Natural killer cell treated with Interleukin-12 subunit alpha and Interleukin-12 subunit beta and Interleukin-15 and Interleukin-18, amount 100 ng/mL, for 72 hours (primary cell): ENCODE measurements at regions not wholly inside any gene's neighbourhood (a gene's known extent, or its start where the extent isn't known, plus 50 kb on each side); places are given as distances from the start of the nearest gene placed in this dataset.

Source experiments
- ATAC-seq, 2 donors: fragments of 150-1000 bp; cut with Tn5 transposase in 1 of 2; sonication (Bioruptor Pico), chemical (Tn5 transposase) in 1 of 2; 2 replicates each; pipeline ENCODE4 v1.10.0; 2021
- DNase-seq: peaks from one replicate; pipeline ENCODE4 v3.0.0; 2022; ENCODE audit warnings: low spot score
- H3K27ac Mint-ChIP-seq, 2 donors: 1 replicate in 1 of 2; 2 replicates in 1 of 2; pipeline ENCODE4 v1.8.0; 2022; ENCODE audit warnings: mixed read lengths in 2 of 2, mild to moderate bottlenecking in 1 of 2, moderate library complexity in 1 of 2
- H3K27me3 Mint-ChIP-seq, 2 donors: 1 replicate in 1 of 2; 2 replicates in 1 of 2; pipeline ENCODE4 v1.8.0; 2022; ENCODE audit warnings: mixed read lengths in 2 of 2
- H3K36me3 Mint-ChIP-seq: one replicate; pipeline ENCODE4 v1.8.0; 2022; ENCODE audit warnings: mixed read lengths
- H3K4me1 Mint-ChIP-seq, 2 donors: 1 replicate in 1 of 2; 2 replicates in 1 of 2; pipeline ENCODE4 v1.8.0; 2022; ENCODE audit warnings: low read depth in 2 of 2, mixed read lengths in 2 of 2, mild to moderate bottlenecking in 1 of 2
- H3K4me3 Mint-ChIP-seq: one replicate; pipeline ENCODE4 v1.8.0; 2022; ENCODE audit warnings: mixed read lengths
- H3K9me3 Mint-ChIP-seq: 2 replicates; pipeline ENCODE4 v1.8.0; 2022; ENCODE audit warnings: mixed read lengths

DNA sequence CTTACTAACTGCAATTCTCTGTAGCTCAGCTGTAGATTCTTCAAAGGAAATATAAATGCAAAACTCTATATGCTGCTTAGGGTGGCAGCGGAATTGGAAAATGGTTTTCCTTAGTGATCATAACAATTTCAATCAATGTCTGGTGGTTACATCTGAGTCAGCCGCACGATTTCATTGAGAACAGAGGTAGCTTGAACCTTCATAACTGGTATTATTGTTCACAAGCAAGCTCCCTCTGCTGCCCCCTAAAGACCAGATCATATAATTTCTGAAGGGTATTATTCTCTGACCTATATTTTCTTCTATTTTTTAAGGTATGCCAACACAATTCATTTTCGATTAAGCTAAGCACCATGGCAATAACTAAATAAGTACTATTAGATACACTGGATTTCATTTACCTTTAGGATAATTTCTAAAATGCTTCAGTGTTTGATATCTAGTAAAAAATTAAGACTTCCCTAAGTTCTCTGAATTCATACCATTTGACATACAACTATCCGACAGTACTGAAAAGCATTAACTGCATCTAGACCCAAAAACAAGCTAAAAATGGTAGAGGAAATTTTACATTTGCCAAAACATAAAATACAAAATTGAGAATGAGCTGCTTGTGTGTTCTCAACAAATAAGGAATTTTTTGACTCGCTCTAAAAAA, 181.1 kb upstream of the SPEF2 start:
- Mint-ChIP-seq H3K27me3 (peaks cover 7 to 9% of the 10 kb centered on the region in 2 donors), H3K4me1 (no peaks in the 10 kb centered on the region), H3K9me3 (peaks cover 8% of the 10 kb centered on the region), H3K27ac (no peak overlapping the region), H3K4me3 (no peak overlapping the region), H3K36me3 (no peaks in the 10 kb centered on the region)
- DNase-seq (no peak), ATAC-seq (no peak)

DNA sequence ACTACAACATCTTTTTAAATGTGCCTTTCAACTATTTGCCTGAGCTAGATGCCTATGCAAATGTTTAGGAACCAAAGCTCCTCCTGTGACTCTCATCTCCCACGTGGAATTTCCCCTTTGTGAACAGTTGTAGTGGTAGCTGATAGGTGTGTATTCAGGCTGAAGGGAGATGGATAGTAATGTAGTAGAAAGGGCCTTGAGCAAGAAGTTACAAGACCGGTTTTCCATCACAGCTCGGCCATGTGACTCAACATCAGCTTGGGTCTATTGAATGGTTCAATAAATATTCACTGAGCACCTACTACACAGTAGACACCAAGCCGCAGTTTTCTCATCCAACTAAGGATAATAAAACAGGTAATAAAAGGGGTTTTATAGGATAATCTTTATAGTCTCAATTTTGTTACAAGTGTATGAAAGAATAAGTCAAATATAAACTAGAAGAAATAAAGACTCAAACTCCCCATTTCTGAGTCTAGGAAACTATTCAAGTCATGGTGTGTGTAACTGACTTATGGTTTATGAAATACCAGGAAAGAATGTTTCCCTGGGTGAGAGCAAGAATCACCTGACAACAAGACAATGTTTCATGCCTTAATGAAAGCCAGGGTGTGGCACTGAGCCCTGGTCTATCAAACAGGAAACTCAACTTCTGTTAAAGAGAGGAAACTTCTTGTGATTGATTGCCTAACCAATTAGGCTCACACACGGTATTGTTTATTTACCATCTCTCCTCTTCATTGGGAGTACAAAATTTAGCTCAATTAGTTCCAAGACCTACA, 187.1 kb upstream of the SPEF2 start:
- Mint-ChIP-seq H3K4me3 (no peak overlapping the region), H3K9me3 (peaks cover 4% of the 10 kb centered on the region), H3K4me1 (no peaks in the 10 kb centered on the region), H3K27ac (no peak overlapping the region), H3K36me3 (no peaks in the 10 kb centered on the region), H3K27me3 (peaks cover 0 to 12% of the 10 kb centered on the region in 2 donors)
- no peak for DNase-seq
- ATAC-seq: no peak

DNA sequence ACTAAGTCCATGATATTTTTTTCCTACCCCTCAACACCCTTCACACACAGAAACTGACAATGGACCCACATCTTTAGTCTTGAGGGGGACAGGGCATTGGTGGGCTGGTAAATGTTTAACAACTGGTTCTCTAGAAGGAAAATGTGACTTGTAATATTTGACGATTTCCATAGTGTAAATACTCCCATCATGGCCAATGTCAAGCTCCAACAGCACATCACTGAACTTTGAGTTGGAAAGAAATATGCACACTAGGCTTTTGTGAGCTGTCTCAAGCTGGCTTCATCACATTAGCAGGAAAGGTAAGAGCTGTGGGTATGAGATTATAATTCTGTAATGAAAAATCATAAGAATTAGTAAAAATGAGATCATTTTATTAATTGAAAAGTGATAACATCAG, 189.9 kb upstream of the PRLR start:
- DNase-seq: no peak
- no peaks in the 10 kb centered on the region for H3K9me3 Mint-ChIP-seq

DNA sequence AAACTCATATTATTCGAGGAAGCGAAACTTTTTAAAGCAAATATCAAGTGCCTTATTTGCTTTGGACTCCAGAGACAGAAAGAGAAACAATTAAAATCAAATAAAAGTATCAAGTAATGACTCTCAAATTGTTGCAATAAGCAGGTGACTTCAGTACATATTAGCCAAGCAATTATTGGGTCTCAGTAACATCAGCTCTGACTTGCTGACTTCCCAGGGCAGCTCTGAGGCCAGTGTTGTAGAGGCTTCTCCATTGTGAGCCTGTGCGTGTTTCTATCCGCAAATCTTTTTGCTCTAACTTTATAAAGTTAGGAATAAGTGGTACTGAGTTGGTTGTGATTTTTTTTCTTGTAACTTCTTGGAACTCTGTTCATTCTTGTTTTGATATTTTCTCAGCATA, 186.8 kb upstream of the PRLR start:
- Mint-ChIP-seq H3K4me3 (no peak overlapping the region), H3K9me3 (peaks cover under 1% of the 10 kb centered on the region), H3K27me3 (no peaks in the 10 kb centered on the region), H3K27ac (no peak overlapping the region), H3K36me3 (no peaks in the 10 kb centered on the region), H3K4me1 (no peaks in the 10 kb centered on the region)
- ATAC-seq (no peak), DNase-seq (no peak)

More for the DNA sequence above, 189.9 kb upstream of the PRLR start:
- ATAC-seq: no peak
- H3K4me3 Mint-ChIP-seq: no peak overlapping the region
- H3K27me3 Mint-ChIP-seq: peaks cover 3 to 5% of the 10 kb centered on the region in 2 donors
- no peaks in the 10 kb centered on the region for H3K36me3 Mint-ChIP-seq
- no peak overlapping the region for H3K27ac Mint-ChIP-seq
- H3K4me1 Mint-ChIP-seq: no peaks in the 10 kb centered on the region

DNA sequence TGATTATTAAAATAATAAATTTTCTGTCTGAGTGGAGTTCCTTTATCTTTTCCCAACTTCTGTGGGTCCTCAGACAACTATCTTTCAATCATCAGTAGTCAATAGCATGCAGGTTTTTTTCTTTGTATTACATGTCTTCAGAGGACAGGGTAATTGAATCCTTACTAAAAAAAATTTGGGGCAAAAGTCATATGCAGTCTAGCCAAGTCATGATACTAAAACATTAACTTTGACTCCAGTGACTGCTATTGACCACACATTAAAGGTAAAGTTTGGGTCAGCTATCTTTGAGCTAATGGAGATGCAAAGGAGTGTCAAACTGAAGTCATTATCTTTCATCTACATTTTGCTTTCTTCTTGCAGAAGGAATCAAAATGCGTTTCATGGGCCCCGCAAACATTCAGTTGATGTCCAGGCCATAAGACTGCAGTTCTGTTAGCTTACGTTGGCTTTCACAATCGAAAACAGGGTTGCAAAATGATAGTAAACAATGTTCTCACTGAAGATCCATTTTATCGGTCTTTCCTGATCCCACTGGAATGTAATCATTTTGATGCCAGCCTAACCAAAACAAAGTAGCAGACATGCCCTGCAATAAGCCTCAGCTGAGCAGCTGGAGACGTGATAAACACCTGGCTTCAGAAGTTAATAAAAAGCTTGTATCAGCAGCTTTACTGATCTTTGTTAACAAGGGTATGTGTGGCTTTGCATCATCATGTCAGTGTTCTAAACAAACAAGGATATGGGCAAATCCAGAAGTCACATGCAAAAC, 186.1 kb upstream of the PRLR start:
- ATAC-seq: no peak
- Mint-ChIP-seq H3K9me3 (peaks cover 4% of the 10 kb centered on the region), H3K27ac (no peak overlapping the region), H3K4me3 (no peak overlapping the region), H3K4me1 (no peaks in the 10 kb centered on the region), H3K36me3 (no peaks in the 10 kb centered on the region), H3K27me3 (no peaks in the 10 kb centered on the region)
- no peak for DNase-seq

DNA sequence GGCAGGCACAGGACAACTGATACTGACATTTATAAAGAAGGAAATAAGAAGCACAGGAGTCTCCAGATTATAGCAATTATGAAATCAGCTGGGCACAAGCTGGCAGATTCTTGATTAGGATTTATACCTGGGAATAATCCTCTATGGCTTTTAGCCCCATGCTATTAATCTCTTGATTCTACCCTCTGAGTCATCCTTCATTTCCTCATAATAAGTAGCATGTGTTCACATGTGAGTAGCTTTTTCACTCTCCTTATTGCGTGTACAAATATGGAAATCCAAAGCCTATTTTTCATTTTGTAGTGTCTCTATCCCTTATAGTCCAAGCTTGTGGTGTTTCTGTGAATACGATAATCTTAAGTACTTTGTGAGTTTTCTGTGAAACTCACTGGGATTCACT, 185.0 kb upstream of the PRLR start:
- DNase-seq: no peak
- ATAC-seq: no peak
- H3K4me1 Mint-ChIP-seq: no peaks in the 10 kb centered on the region
- H3K27ac Mint-ChIP-seq: no peak overlapping the region
- H3K36me3 Mint-ChIP-seq: no peaks in the 10 kb centered on the region
- peaks cover 7% of the 10 kb centered on the region for H3K9me3 Mint-ChIP-seq
- no peak overlapping the region for H3K4me3 Mint-ChIP-seq
- no peaks in the 10 kb centered on the region for H3K27me3 Mint-ChIP-seq

DNA sequence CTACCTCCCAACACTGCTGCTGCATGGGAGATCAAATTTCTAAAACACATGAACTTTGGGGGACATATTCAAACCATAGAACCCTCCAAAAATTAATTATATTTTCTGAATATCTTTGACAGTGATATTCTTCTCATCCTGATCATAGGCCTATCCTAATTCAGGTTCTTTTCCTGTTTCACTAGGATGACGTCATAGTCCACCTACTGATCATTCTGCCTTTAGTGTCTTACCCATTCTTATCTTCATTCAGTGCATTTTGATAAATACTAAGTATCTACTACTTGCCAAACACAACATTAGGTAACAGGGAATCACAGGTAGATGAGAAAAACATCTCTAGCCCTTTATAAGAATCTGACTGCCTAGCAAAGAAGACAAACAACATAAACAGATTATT, 179.1 kb upstream of the PRLR start:
- Mint-ChIP-seq H3K4me1 (no peaks in the 10 kb centered on the region), H3K4me3 (no peak overlapping the region), H3K36me3 (no peaks in the 10 kb centered on the region), H3K9me3 (peaks cover 13% of the 10 kb centered on the region), H3K27me3 (no peaks in the 10 kb centered on the region), H3K27ac (no peak overlapping the region)
- DNase-seq: no peak
- no peak for ATAC-seq

DNA sequence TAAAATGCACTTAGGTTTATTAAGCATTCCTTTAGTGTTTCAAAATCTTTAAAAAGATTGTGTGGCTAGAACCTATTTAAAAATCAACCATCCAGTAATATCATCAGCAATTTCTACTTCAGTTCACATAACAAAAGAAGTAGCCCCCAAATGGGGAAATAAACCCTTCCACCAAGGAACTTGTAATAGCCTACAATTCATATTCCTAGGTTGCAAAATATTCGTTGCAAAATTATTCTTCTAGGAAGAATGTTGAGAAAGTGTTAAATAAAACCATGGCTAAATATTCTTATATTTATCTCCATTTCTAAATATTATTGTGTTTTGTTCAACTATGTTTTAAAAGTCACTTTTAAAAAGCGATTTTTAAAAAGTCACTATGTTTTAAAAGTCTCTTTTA, 177.9 kb upstream of the PRLR start:
- no peak overlapping the region for H3K4me3 Mint-ChIP-seq
- H3K27me3 Mint-ChIP-seq: no peaks in the 10 kb centered on the region
- no peaks in the 10 kb centered on the region for H3K36me3 Mint-ChIP-seq
- H3K9me3 Mint-ChIP-seq: peaks cover 15% of the 10 kb centered on the region
- H3K27ac Mint-ChIP-seq: no peak overlapping the region
- no peaks in the 10 kb centered on the region for H3K4me1 Mint-ChIP-seq
- DNase-seq (no peak), ATAC-seq (no peak)

DNA sequence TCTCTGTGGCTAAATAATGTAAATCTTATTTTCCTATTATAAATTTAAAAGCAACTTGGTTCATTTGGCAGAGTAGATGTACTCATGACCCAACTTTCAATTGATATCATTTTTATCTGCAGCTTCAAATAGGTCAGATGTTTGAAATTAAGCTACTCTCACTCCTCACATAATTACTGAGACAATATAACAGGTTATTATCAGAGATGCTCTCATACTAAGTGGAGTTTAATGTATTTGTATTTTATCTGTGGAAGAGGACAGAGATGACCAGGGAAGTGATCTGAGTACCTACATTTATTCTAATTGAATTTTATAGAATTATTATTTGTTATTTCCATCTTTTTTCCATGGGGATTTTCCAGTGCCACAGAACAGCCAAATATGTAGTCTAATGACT, 177.4 kb upstream of the PRLR start:
- H3K27ac Mint-ChIP-seq: no peak overlapping the region
- H3K4me1 Mint-ChIP-seq: no peaks in the 10 kb centered on the region
- DNase-seq: no peak

DNA sequence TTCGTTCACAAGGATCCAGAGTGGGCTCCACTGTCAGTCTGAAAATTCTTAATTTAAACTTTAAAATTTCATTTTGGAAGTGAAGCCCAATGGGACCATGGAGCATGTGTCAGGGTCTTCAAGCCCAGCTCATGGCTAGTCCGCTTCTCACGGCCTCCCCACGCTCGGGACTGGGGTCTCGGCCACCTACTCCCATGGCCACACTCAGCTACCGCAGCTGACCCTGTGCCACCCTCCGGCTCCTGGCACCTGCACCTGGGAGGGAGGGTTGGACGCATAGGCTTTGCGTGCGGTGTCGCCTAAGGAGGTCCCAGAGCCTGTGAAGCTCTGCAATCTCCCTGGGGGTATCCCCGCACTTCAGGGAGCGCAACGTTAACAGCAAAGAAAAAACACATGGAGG, 175.7 kb upstream of the PRLR start:
- DNase-seq: no peak
- Mint-ChIP-seq H3K27ac (no peak overlapping the region), H3K4me3 (no peak overlapping the region), H3K9me3 (peaks cover 10% of the 10 kb centered on the region), H3K4me1 (no peaks in the 10 kb centered on the region), H3K36me3 (no peaks in the 10 kb centered on the region), H3K27me3 (no peaks in the 10 kb centered on the region)
- ATAC-seq: no peak

More for the DNA sequence above, 177.4 kb upstream of the PRLR start:
- peaks cover 15% of the 10 kb centered on the region for H3K9me3 Mint-ChIP-seq
- H3K4me3 Mint-ChIP-seq: no peak overlapping the region
- no peaks in the 10 kb centered on the region for H3K36me3 Mint-ChIP-seq
- ATAC-seq: no peak
- no peaks in the 10 kb centered on the region for H3K27me3 Mint-ChIP-seq

DNA sequence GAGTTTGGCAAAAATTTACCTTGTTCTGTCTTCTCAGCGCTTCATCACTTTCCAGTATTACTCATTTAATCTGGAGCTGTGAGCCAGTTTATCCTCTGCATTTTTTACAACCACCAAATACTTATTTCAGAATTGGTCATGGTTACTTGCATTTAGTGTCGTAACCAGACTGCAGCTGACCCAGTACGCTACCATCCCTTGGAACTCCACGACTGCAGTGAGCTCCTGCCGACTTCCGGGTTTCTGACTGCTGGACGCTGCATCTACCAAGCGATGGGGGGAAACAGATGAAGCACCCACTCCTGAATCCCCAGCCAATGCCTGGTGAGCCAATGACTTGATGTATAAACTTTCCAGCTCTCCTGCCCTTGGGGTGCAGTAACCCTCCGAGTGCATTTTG, 174.4 kb upstream of the PRLR start:
- H3K27ac Mint-ChIP-seq: no peak overlapping the region
- ATAC-seq (no peak), DNase-seq (no peak)
- H3K36me3 Mint-ChIP-seq: no peaks in the 10 kb centered on the region
- H3K27me3 Mint-ChIP-seq: no peaks in the 10 kb centered on the region
- H3K4me3 Mint-ChIP-seq: no peak overlapping the region
- peaks cover 8% of the 10 kb centered on the region for H3K9me3 Mint-ChIP-seq
- no peaks in the 10 kb centered on the region for H3K4me1 Mint-ChIP-seq

DNA sequence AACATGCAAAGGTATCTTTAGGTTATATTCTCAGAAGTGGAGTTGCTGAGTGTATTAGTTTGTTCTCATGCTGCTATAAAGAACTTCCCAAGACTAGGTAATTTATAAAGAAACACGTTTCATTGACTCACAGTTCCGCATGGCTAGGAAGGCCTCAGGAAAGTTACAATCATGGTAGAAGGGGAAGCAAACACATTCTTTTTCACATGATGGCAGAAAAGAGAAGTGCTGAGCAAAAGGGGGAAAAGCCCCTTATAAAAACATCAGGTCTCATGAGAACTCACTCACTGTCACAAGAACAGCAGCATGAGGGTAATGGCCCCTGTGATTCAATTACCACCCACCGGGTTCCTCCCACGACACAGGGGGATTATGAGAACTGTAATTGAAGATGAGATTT, 163.6 kb upstream of the PRLR start:
- Mint-ChIP-seq H3K27ac (no peak overlapping the region), H3K4me1 (no peaks in the 10 kb centered on the region), H3K4me3 (no peak overlapping the region), H3K9me3 (peaks cover 20% of the 10 kb centered on the region), H3K36me3 (peaks cover 5% of the 10 kb centered on the region), H3K27me3 (no peaks in the 10 kb centered on the region)
- no peak for ATAC-seq
- no peak for DNase-seq

DNA sequence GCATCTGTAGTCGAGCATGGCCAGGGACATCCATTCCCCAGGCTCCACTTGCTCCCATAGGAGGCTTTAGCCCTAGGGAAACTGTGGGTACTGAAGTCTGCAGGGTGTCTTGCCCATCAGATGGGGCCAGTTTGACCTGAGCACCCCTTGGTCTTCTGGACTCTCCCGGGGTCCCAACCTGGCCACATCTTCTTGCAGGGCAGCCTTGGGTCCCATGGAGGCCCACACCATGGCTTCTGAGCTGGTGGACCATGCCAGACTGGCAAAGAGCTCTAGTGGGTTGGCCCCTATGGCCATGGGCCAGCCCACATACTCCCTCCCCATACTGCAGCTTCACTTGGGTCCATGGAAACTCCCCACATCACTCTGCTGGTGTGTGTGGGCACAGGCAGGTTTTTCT, 154.4 kb upstream of the PRLR start:
- no peaks in the 10 kb centered on the region for H3K27me3 Mint-ChIP-seq

DNA sequence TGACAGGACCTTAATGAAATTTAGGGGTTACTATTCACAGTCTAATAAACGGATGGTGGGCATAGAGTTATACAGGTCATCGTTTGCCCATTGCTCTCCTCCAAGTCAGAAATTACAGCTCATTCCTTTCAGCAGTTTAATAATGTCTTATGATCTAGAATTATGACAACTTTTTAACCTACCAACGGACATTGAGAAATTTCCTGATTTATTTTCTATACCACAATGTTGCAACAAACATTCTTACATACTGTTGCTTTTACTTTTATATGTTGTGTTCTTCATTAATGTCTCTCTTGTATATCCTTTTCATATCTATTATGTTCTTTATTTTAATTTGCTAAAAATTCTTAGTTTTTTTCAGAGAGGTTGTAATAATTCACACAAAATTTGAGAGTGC, 152.8 kb upstream of the PRLR start:
- H3K36me3 Mint-ChIP-seq: peaks cover 6% of the 10 kb centered on the region
- no peak overlapping the region for H3K27ac Mint-ChIP-seq
- H3K4me3 Mint-ChIP-seq: no peak overlapping the region
- ATAC-seq (no peak), DNase-seq (no peak)
- H3K9me3 Mint-ChIP-seq: peaks cover 12% of the 10 kb centered on the region
- no peaks in the 10 kb centered on the region for H3K27me3 Mint-ChIP-seq
- no peaks in the 10 kb centered on the region for H3K4me1 Mint-ChIP-seq

More for the DNA sequence above, 154.4 kb upstream of the PRLR start:
- peaks cover 14% of the 10 kb centered on the region for H3K9me3 Mint-ChIP-seq
- no peak overlapping the region for H3K27ac Mint-ChIP-seq
- ATAC-seq (no peak), DNase-seq (no peak)
- H3K4me3 Mint-ChIP-seq: no peak overlapping the region
- no peaks in the 10 kb centered on the region for H3K4me1 Mint-ChIP-seq
- H3K36me3 Mint-ChIP-seq: peaks cover 6% of the 10 kb centered on the region
